ENCODE measurements at regions not wholly inside any gene's neighbourhood (a gene's known extent, or its start where the extent isn't known, plus 50 kb on each side); places are given as distances from the start of the nearest gene placed in this dataset.

GRCh38 chr22:48585916-48586798 is 1241.5 kb downstream of the BRD1 start:
- no peak overlapping the region for H3K27ac ChIP-seq
- DNase-seq (ENCODE audit: low spot score): no peak
- TF ChIP-seq, protein P1, sequence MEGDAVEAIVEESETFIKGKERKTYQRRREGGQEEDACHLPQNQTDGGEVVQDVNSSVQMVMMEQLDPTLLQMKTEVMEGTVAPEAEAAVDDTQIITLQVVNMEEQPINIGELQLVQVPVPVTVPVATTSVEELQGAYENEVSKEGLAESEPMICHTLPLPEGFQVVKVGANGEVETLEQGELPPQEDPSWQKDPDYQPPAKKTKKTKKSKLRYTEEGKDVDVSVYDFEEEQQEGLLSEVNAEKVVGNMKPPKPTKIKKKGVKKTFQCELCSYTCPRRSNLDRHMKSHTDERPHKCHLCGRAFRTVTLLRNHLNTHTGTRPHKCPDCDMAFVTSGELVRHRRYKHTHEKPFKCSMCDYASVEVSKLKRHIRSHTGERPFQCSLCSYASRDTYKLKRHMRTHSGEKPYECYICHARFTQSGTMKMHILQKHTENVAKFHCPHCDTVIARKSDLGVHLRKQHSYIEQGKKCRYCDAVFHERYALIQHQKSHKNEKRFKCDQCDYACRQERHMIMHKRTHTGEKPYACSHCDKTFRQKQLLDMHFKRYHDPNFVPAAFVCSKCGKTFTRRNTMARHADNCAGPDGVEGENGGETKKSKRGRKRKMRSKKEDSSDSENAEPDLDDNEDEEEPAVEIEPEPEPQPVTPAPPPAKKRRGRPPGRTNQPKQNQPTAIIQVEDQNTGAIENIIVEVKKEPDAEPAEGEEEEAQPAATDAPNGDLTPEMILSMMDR (IDR thresholded peaks at IDR 0.05): no peak
- no peak overlapping the region for H3K4me3 ChIP-seq

GRCh38 chr22:48584170-48584569 is 1243.5 kb downstream of the BRD1 start:
- H3K4me3 ChIP-seq: no peak overlapping the region
- TF ChIP-seq, protein P1 (IDR thresholded peaks at IDR 0.05): no peak
- no peak for DNase-seq (ENCODE audit: low spot score)
- H3K27ac ChIP-seq: no peak overlapping the region

DNA sequence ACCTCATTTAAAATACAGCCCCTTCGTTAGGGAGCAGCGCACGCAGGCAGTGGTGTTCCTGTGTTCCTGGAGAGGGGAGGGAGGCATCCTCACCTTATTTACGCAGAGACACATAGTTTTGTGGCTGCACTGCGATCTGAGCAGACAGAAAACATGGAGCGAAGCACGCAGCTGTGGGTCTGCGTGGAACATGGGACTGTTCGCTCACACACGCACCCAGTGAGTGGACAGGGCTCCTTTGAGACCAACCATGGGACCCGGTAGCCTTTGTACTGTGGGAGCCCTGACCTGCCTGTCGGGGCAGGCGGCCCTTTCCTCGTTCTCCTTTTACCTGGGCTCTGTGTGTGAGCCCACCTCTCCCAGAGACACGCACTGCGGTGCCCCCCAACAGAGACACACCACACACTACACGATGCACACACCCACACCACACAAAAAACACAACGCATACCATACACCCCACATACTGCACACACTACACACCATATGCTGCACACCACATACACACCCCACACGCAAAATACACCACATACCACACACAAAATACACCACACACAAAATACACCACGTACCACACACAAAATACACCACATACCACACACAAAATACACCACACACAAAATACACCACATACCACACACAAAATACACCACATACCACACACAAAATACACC is 1245.7 kb downstream of the BRD1 start:
- TF ChIP-seq, protein P1 (IDR thresholded peaks at IDR 0.05): no peak
- H3K27ac ChIP-seq: no peak overlapping the region
- H3K4me3 ChIP-seq: no peak overlapping the region
- DNase-seq (ENCODE audit: low spot score): no peak

GRCh38 chr22:48581205-48581766 is 1246.4 kb downstream of the BRD1 start:
- H3K4me3 ChIP-seq: no peak overlapping the region
- TF ChIP-seq, protein P1 (IDR thresholded peaks at IDR 0.05): no peak
- DNase-seq (ENCODE audit: low spot score): no peak
- no peak overlapping the region for H3K27ac ChIP-seq

DNA sequence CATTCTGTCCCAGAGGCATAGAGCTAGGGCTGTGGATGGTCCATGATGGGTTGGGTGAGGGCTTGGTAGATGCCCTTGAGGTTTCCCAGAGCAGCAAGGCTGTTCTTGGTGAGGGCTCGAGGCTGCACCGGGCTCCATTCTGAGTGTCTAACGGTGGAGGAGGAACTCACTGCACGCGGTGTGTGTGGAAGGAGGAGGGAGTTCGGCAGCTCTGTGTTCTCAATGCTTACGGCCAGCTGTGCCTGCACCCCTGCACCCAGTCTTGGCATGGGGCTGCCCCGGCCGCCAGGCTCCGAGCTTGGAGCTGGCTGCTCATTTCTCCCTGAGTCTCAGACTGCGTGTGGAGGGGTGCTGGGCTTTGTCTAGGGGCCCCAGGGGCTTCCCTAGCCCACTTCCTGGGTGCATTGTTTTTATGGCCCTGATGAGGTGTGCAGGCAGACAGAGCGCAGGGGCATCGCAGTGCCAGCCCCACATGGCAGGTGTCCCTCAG is 1247.1 kb downstream of the BRD1 start:
- Histone ChIP-seq H3K27ac (no peak overlapping the region), H3K4me3 (no peak overlapping the region)
- TF ChIP-seq, protein P1 (IDR thresholded peaks at IDR 0.05): no peak
- DNase-seq (ENCODE audit: low spot score): no peak

DNA sequence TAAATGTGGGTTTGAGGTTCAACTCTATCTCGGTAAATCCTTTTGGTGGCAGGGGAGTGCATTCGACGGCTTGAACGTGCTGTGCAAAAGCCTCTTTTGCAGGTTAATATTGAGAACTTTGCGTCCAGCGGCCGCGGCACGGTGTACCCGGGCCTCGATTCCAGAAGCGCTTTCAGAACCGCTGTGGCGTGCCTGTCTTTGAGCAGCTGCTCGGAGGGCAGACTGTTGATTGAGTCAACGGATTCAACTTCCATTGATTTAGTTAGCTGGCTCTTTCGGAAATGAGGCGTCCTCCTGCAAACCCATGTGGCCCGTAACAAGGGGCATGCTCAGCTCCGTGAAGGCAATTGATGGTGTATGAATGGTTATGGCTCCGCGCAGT is 1247.8 kb downstream of the BRD1 start:
- TF ChIP-seq, protein P1 (IDR thresholded peaks at IDR 0.05): no peak
- Histone ChIP-seq H3K27ac (peak overlapping the region in 1 of 2 donors; percentile 45), H3K4me3 (no peak overlapping the region)
- DNase-seq (ENCODE audit: low spot score): no peak
